ENCODE measurements at regions not wholly inside any gene's neighbourhood (a gene's known extent, or its start where the extent isn't known, plus 50 kb on each side); places are given as distances from the start of the nearest gene placed in this dataset.

- TF ChIP-seq ZNF274 (IDR thresholded peaks at IDR 0.05; ENCODE audit: low read depth, low read length) (no peak), SUZ12 (IDR thresholded peaks at IDR 0.05; ENCODE audit: extremely low read depth, insufficient read depth, insufficient read length) (no peak), YY1 (IDR thresholded peaks at IDR 0.05; ENCODE audit: insufficient read depth, insufficient read length) (no peak)
Measured at GRCh38 chr15:39499042-39499441, 81.8 kb upstream of the THBS1 start.
